Peyer's patch (tissue), 4 donors: ENCODE measurements at regions not wholly inside any gene's neighbourhood (a gene's known extent, or its start where the extent isn't known, plus 50 kb on each side); places are given as distances from the start of the nearest gene placed in this dataset.

Source experiments
- POLR2A ChIP-seq, 2 donors: fragments of 450-650 bp; IDR thresholded peaks; one replicate each; pipeline ENCODE4 v1.5.1; 2017; ENCODE audit warnings: antibody characterized with exemption in 2 of 2, mild to moderate bottlenecking in 2 of 2, moderate library complexity in 2 of 2
- TF ChIP-seq, protein P1 (sequence below), 6 experiments: fragments of 450-650 bp in 4 of 6; fragments of 200-600 bp in 2 of 6; sonication (generic) in 1 of 6; IDR thresholded peaks; one replicate each; pipeline ENCODE4 v1.5.1; 2017 to 2019; ENCODE audit warnings: antibody characterized with exemption in 6 of 6, mild to moderate bottlenecking in 3 of 6, moderate library complexity in 1 of 6

DNA sequence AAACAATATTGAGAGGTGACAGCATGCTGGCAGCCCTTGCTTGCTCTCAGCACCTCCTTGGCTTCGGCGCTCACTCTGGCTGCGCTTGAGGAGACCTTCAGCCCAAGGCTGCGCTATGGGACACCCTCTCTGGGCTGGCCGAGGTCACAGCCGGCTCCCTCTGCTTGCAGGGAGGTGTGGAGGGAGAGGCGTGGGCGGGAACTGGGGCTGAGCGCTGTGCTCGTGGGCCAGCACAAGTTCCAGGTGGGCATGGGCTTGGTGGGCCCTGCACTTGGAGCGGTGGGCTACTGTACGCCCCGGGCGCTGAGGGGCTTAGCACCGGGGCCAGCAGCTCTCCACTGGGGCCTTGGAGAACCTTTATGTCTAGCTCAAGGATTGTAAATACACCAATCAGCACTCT lies 1613.8 kb upstream of the IGFBP7 start:
- TF ChIP-seq, protein P1, sequence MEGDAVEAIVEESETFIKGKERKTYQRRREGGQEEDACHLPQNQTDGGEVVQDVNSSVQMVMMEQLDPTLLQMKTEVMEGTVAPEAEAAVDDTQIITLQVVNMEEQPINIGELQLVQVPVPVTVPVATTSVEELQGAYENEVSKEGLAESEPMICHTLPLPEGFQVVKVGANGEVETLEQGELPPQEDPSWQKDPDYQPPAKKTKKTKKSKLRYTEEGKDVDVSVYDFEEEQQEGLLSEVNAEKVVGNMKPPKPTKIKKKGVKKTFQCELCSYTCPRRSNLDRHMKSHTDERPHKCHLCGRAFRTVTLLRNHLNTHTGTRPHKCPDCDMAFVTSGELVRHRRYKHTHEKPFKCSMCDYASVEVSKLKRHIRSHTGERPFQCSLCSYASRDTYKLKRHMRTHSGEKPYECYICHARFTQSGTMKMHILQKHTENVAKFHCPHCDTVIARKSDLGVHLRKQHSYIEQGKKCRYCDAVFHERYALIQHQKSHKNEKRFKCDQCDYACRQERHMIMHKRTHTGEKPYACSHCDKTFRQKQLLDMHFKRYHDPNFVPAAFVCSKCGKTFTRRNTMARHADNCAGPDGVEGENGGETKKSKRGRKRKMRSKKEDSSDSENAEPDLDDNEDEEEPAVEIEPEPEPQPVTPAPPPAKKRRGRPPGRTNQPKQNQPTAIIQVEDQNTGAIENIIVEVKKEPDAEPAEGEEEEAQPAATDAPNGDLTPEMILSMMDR (IDR thresholded peaks at IDR 0.05): no peak
- no peak for TF ChIP-seq POLR2A (IDR thresholded peaks at IDR 0.05)
